ENCODE measurements at regions not wholly inside any gene's neighbourhood (a gene's known extent, or its start where the extent isn't known, plus 50 kb on each side); places are given as distances from the start of the nearest gene placed in this dataset.

DNA sequence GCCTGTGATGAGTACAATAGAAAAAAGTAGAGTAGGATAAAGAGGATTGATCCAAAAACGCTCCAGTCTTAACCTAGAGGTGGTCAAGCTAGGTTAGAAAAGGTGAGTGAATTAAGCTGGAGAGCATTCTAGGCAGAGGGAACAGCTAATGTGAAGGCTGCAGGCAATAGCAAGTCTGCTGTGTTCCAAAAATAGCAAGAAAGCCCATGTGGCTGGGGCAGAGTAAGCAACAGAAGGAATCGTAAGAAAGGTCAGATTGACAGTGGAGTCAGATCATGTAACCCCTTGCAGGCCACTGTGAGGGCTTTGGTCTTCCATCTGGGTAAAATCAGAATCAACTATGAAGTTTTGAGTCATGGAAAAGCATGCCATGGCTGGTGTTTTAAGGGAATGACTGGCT, 155.0 kb downstream of the OPN5 start:
- Mint-ChIP-seq H3K4me3 (no peak overlapping the region), H3K4me1 (peaks cover 6% of the 10 kb centered on the region), H3K9me3 (peaks cover 5% of the 10 kb centered on the region), H3K27me3 (ENCODE audit: low read depth) (no peaks in the 10 kb centered on the region), H3K36me3 (no peaks in the 10 kb centered on the region), H3K27ac (no peak overlapping the region)
- no peak for DNase-seq (ENCODE audit: low spot score in 2 of 2, unreplicated experiment in 2 of 2)
- TF ChIP-seq, protein P1, sequence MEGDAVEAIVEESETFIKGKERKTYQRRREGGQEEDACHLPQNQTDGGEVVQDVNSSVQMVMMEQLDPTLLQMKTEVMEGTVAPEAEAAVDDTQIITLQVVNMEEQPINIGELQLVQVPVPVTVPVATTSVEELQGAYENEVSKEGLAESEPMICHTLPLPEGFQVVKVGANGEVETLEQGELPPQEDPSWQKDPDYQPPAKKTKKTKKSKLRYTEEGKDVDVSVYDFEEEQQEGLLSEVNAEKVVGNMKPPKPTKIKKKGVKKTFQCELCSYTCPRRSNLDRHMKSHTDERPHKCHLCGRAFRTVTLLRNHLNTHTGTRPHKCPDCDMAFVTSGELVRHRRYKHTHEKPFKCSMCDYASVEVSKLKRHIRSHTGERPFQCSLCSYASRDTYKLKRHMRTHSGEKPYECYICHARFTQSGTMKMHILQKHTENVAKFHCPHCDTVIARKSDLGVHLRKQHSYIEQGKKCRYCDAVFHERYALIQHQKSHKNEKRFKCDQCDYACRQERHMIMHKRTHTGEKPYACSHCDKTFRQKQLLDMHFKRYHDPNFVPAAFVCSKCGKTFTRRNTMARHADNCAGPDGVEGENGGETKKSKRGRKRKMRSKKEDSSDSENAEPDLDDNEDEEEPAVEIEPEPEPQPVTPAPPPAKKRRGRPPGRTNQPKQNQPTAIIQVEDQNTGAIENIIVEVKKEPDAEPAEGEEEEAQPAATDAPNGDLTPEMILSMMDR (IDR thresholded peaks at IDR 0.05; ENCODE audit: unreplicated experiment), result no peak

- Mint-ChIP-seq H3K36me3 (no peaks in the 10 kb centered on the region), H3K4me1 (peaks cover 6% of the 10 kb centered on the region)
Observed at GRCh38 chr6:47934023-47934422, 152.2 kb downstream of the OPN5 start.

GRCh38 chr6:47932575-47932974, 150.7 kb downstream of the OPN5 start:
- H3K27me3 Mint-ChIP-seq (ENCODE audit: low read depth), result no peaks in the 10 kb centered on the region
- TF ChIP-seq, protein P1 (IDR thresholded peaks at IDR 0.05; ENCODE audit: unreplicated experiment), result no peak
- no peak overlapping the region for H3K27ac Mint-ChIP-seq
- no peaks in the 10 kb centered on the region for H3K36me3 Mint-ChIP-seq
- no peaks in the 10 kb centered on the region for H3K9me3 Mint-ChIP-seq
- H3K4me1 Mint-ChIP-seq, result peaks cover 6% of the 10 kb centered on the region
- no peak for DNase-seq (ENCODE audit: low spot score in 2 of 2, unreplicated experiment in 2 of 2)
- no peak overlapping the region for H3K4me3 Mint-ChIP-seq

More at GRCh38 chr6:47934023-47934422, 152.2 kb downstream of the OPN5 start:
- Mint-ChIP-seq H3K27ac (no peak overlapping the region), H3K27me3 (ENCODE audit: low read depth) (no peaks in the 10 kb centered on the region), H3K9me3 (no peaks in the 10 kb centered on the region), H3K4me3 (no peak overlapping the region)
- no peak for DNase-seq (ENCODE audit: low spot score in 2 of 2, unreplicated experiment in 2 of 2)
- TF ChIP-seq, protein P1 (IDR thresholded peaks at IDR 0.05; ENCODE audit: unreplicated experiment), result no peak

- Mint-ChIP-seq H3K36me3 (no peaks in the 10 kb centered on the region), H3K27ac (no peak overlapping the region), H3K4me1 (peaks cover 7% of the 10 kb centered on the region), H3K4me3 (no peak overlapping the region), H3K27me3 (ENCODE audit: low read depth) (no peaks in the 10 kb centered on the region), H3K9me3 (peaks cover 5% of the 10 kb centered on the region)
- DNase-seq (ENCODE audit: low spot score in 2 of 2, unreplicated experiment in 2 of 2), result no peak
- TF ChIP-seq, protein P1 (IDR thresholded peaks at IDR 0.05; ENCODE audit: unreplicated experiment), result no peak
Observed at GRCh38 chr6:47924001-47924400, 142.2 kb downstream of the OPN5 start.

DNA sequence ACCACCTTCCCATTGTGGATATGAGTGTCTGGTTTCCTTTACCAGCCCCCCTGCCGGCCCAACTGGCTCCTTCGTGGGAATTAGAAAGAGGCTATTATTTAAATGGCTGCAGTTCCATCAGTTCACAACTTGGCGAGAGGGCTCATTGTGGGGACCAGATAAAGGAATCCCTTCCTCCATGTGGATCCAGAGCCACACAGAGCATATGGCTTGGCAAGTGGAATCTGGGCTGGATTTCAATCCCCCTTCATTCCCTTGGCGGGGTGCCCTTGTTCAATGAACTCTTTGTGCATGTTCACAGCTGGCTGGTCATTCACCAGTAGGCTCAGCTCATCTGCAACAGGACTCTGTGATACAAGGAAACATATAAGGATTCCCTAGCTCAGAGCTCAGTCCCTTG, 140.6 kb downstream of the OPN5 start:
- Mint-ChIP-seq H3K4me1 (peaks cover 7% of the 10 kb centered on the region), H3K4me3 (no peak overlapping the region), H3K27me3 (ENCODE audit: low read depth) (no peaks in the 10 kb centered on the region), H3K36me3 (no peaks in the 10 kb centered on the region), H3K27ac (no peak overlapping the region), H3K9me3 (peaks cover 5% of the 10 kb centered on the region)
- no peak for DNase-seq (ENCODE audit: low spot score in 2 of 2, unreplicated experiment in 2 of 2)
- TF ChIP-seq, protein P1 (IDR thresholded peaks at IDR 0.05; ENCODE audit: unreplicated experiment), result no peak

GRCh38 chr6:47919875-47920274, 138.0 kb downstream of the OPN5 start:
- Mint-ChIP-seq H3K27ac (no peak overlapping the region), H3K4me1 (peaks cover 7% of the 10 kb centered on the region), H3K27me3 (ENCODE audit: low read depth) (no peaks in the 10 kb centered on the region), H3K36me3 (no peaks in the 10 kb centered on the region), H3K9me3 (peaks cover 5% of the 10 kb centered on the region), H3K4me3 (no peak overlapping the region)
- TF ChIP-seq, protein P1 (IDR thresholded peaks at IDR 0.05; ENCODE audit: unreplicated experiment), result no peak
- no peak for DNase-seq (ENCODE audit: low spot score in 2 of 2, unreplicated experiment in 2 of 2)

Measured in mesothelial cell of epicardium (in vitro differentiated cells).